ENCODE measurements at regions not wholly inside any gene's neighbourhood (a gene's known extent, or its start where the extent isn't known, plus 50 kb on each side); places are given as distances from the start of the nearest gene placed in this dataset.

GRCh38 chr6:44056392-44057237 is 70.6 kb downstream of the MRPL14 start:
- TF ChIP-seq MAX (IDR thresholded peaks at IDR 0.05; ENCODE audit: low read depth, low read length): no peak
- TF ChIP-seq POLR2A (IDR thresholded peaks at IDR 0.05; ENCODE audit: extremely low read depth, insufficient read length): no peak
- TF ChIP-seq, protein P1, sequence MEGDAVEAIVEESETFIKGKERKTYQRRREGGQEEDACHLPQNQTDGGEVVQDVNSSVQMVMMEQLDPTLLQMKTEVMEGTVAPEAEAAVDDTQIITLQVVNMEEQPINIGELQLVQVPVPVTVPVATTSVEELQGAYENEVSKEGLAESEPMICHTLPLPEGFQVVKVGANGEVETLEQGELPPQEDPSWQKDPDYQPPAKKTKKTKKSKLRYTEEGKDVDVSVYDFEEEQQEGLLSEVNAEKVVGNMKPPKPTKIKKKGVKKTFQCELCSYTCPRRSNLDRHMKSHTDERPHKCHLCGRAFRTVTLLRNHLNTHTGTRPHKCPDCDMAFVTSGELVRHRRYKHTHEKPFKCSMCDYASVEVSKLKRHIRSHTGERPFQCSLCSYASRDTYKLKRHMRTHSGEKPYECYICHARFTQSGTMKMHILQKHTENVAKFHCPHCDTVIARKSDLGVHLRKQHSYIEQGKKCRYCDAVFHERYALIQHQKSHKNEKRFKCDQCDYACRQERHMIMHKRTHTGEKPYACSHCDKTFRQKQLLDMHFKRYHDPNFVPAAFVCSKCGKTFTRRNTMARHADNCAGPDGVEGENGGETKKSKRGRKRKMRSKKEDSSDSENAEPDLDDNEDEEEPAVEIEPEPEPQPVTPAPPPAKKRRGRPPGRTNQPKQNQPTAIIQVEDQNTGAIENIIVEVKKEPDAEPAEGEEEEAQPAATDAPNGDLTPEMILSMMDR (IDR thresholded peaks at IDR 0.05; ENCODE audit: low read depth, low read length): no peak

All from NB4 (cell line).